ENCODE measurements at regions not wholly inside any gene's neighbourhood (a gene's known extent, or its start where the extent isn't known, plus 50 kb on each side); places are given as distances from the start of the nearest gene placed in this dataset.

DNA sequence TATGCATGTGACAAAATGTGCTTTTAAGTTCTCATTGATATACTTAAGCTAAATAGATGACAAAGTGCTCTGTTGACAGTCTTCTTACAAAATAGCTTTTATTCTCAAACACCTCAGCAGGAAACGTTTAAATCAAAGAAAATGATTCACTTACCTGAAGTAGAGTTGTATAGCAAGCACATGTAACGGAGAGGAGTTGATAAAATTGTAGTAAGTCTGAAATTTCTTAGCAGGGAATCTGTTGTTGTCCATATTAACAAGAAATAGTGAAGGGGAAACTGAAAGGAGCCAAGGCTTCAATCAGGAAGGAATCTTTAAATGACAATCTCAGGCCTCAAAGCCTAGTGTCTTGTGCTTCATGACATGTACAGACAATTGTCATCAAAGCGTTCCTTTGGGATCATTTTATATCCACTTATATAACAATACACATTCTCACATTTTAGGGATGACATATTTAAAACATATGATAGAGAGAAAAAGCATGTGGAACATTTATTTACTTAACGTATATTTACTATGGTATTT lies 2010.2 kb upstream of the IGFBP7 start:
- no peak for DNase-seq (ENCODE audit: low read depth in 1 of 2, low spot score in 2 of 2)
- H3K27ac ChIP-seq = no peak overlapping the region

DNA sequence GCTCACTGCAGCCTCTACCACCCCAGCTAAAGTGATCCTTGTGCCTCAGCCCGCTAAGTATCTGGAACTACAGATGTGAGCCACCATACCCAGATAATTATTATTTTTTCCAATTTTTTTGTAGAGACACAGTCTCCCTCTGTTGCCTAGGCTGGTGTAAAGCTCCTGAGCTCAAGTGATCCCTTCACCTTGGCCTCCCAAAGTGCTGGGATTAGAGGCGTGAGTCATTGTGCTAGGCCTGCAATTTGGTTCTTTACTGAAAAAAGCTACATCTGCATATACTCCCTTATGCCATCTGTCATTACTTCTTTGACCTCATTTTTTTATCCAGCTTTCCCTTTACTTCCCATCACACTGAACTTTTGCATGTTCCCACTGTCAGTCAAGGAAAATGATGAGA lies 2012.4 kb upstream of the IGFBP7 start:
- H3K4me3 ChIP-seq = no peak overlapping the region
- H3K4me1 ChIP-seq (replicated peaks) = no peaks in the 10 kb centered on the region
- no peaks in the 10 kb centered on the region for H3K36me3 ChIP-seq
- H3K27me3 ChIP-seq (replicated peaks) = no peaks in the 10 kb centered on the region
- no peak overlapping the region for H3K27ac ChIP-seq
- no peaks in the 10 kb centered on the region for H3K9me3 ChIP-seq (replicated peaks)
- DNase-seq (ENCODE audit: low read depth in 1 of 2, low spot score in 2 of 2) = no peak

More for the DNA sequence above, 2010.2 kb upstream of the IGFBP7 start:
- H3K4me1 ChIP-seq (replicated peaks) = no peaks in the 10 kb centered on the region
- no peaks in the 10 kb centered on the region for H3K27me3 ChIP-seq (replicated peaks)
- no peaks in the 10 kb centered on the region for H3K9me3 ChIP-seq (replicated peaks)
- no peaks in the 10 kb centered on the region for H3K36me3 ChIP-seq
- no peak overlapping the region for H3K4me3 ChIP-seq

GRCh38 chr4:59126159-59126558 lies 2016.0 kb upstream of the IGFBP7 start:
- Histone ChIP-seq H3K27ac (no peak overlapping the region), H3K9me3 (replicated peaks) (no peaks in the 10 kb centered on the region), H3K4me1 (replicated peaks) (no peaks in the 10 kb centered on the region), H3K36me3 (no peaks in the 10 kb centered on the region), H3K4me3 (no peak overlapping the region), H3K27me3 (replicated peaks) (no peaks in the 10 kb centered on the region)
- DNase-seq (ENCODE audit: low read depth in 1 of 2, low spot score in 2 of 2) = no peak

GRCh38 chr4:59127006-59127405 lies 2016.8 kb upstream of the IGFBP7 start:
- Histone ChIP-seq H3K4me3 (no peak overlapping the region), H3K9me3 (replicated peaks) (no peaks in the 10 kb centered on the region), H3K27ac (no peak overlapping the region), H3K36me3 (no peaks in the 10 kb centered on the region), H3K27me3 (replicated peaks) (no peaks in the 10 kb centered on the region), H3K4me1 (replicated peaks) (no peaks in the 10 kb centered on the region)
- no peak for DNase-seq (ENCODE audit: low read depth in 1 of 2, low spot score in 2 of 2)

GRCh38 chr4:59127743-59128142 lies 2017.6 kb upstream of the IGFBP7 start:
- Histone ChIP-seq H3K9me3 (replicated peaks) (no peaks in the 10 kb centered on the region), H3K27me3 (replicated peaks) (no peaks in the 10 kb centered on the region)

DNA sequence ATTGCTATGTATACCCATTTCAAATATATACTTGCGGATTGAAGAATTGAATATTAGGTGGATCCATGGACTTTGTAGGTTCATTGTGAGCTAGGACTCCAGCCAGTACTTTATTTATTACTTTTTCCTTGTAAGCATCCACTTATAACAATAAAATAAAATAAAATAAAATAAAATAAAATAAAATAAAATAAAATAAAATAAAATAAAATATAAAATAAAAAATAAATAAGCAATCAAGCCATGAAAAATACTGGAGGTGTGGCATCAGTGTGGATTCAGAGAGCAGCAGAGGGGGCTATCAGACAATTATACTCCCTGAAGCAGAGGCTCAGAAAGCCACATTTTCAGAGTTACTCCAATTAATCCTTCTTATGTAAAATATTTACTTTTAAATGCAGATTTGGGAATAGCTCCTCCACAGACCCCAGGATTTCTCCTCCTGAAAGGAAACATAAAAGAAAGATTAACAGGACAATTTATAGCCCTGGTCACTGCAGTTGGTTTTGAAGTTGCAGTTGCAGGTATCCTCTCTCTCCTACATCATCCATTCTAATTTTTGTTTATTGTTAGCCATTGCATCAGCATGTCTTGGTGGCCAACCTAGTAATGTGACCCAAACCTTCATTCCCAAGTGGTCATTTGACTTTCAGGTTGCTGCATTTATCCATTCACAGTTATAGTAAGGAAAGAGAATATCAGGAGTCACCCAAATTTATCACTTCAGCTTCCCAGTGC lies 2025.2 kb upstream of the IGFBP7 start:
- H3K4me3 ChIP-seq = no peak overlapping the region
- no peaks in the 10 kb centered on the region for H3K36me3 ChIP-seq
- DNase-seq (ENCODE audit: low read depth in 1 of 2, low spot score in 2 of 2) = no peak
- H3K4me1 ChIP-seq (replicated peaks) = no peaks in the 10 kb centered on the region
- no peaks in the 10 kb centered on the region for H3K9me3 ChIP-seq (replicated peaks)
- H3K27me3 ChIP-seq (replicated peaks) = no peaks in the 10 kb centered on the region
- no peak overlapping the region for H3K27ac ChIP-seq

More at GRCh38 chr4:59127743-59128142, 2017.6 kb upstream of the IGFBP7 start:
- DNase-seq (ENCODE audit: low read depth in 1 of 2, low spot score in 2 of 2) = no peak
- Histone ChIP-seq H3K36me3 (no peaks in the 10 kb centered on the region), H3K27ac (no peak overlapping the region), H3K4me1 (replicated peaks) (no peaks in the 10 kb centered on the region), H3K4me3 (no peak overlapping the region)

GRCh38 chr4:59161249-59161648 lies 2038.9 kb upstream of the ADGRL3 start:
- Histone ChIP-seq H3K9me3 (replicated peaks) (no peaks in the 10 kb centered on the region), H3K27ac (no peak overlapping the region), H3K27me3 (replicated peaks) (no peaks in the 10 kb centered on the region), H3K36me3 (no peaks in the 10 kb centered on the region), H3K4me3 (no peak overlapping the region), H3K4me1 (replicated peaks) (no peaks in the 10 kb centered on the region)
- DNase-seq (ENCODE audit: low read depth in 1 of 2, low spot score in 2 of 2) = no peak

DNA sequence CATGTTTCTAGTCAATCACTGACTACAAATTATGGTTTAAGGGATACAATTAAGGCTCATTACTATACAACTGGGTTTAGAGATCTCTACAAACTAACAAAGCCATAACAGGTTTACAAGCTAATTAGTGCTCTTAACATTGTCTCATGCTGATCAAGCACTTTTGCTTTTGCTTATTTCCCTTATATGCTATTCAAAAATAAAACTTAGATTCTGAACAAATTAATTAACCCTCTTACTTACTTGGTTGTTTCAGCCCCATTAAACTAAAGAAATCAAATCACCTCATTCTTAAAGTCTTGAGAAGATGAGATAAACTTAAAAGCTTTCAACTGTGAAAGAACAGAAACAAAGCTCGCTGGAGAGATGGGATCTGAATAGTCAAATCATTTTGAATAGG lies 2024.5 kb upstream of the ADGRL3 start:
- Histone ChIP-seq H3K4me1 (replicated peaks) (no peaks in the 10 kb centered on the region), H3K27me3 (replicated peaks) (no peaks in the 10 kb centered on the region), H3K9me3 (replicated peaks) (no peaks in the 10 kb centered on the region; the same call in 1 of the 2 replicates), H3K36me3 (no peaks in the 10 kb centered on the region), H3K27ac (no peak overlapping the region), H3K4me3 (no peak overlapping the region)
- no peak for DNase-seq (ENCODE audit: low read depth in 1 of 2, low spot score in 2 of 2)

DNA sequence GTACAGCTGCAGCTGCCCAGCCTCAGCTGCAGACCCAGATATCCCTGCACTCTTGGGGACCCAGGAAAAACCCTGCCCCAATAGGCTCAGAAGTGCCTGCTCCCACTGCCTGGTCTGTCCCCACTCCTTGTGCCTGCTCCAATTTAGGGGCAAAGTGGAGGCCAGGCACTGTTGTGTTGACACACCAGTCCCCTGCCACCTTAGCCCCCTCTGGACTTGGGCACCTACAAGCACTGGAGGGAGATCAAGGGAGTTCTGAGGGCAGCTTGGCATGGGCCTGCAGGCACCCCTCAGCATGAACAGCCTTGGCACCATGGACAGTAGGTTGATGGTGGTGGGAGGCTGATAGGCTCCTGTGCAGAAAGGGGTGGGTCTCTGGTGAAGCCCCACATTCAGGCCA lies 2020.8 kb upstream of the ADGRL3 start:
- no peak for DNase-seq (ENCODE audit: low read depth in 1 of 2, low spot score in 2 of 2)
- H3K27me3 ChIP-seq (replicated peaks) = no peaks in the 10 kb centered on the region
- no peak overlapping the region for H3K4me3 ChIP-seq
- H3K27ac ChIP-seq = no peak overlapping the region
- no peaks in the 10 kb centered on the region; the same call in 1 of the 2 replicates for H3K9me3 ChIP-seq (replicated peaks)
- H3K36me3 ChIP-seq = no peaks in the 10 kb centered on the region
- H3K4me1 ChIP-seq (replicated peaks) = no peaks in the 10 kb centered on the region

DNA sequence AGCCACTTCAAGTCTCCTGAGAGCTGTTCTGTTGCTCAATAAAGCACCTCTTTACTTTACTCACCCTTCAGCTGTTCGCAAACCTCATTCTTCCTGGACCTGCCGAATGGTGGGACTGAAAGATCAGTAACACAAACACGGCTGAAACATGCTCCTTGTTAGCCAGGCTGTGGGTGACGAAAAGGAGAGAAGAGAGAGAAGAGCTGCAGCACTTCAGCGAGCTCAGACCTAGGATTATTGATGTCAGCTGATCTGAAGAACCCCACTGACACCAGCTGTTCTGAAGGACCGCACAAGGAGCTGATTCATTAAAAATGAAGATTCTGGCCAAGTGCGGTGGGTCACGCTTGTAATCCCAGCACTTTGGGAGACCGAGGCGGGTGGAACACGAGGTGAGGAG lies 2020.0 kb upstream of the ADGRL3 start:
- no peak overlapping the region for H3K4me3 ChIP-seq
- no peaks in the 10 kb centered on the region for H3K36me3 ChIP-seq
- no peak overlapping the region for H3K27ac ChIP-seq
- DNase-seq (ENCODE audit: low read depth in 1 of 2, low spot score in 2 of 2) = no peak
- H3K27me3 ChIP-seq (replicated peaks) = no peaks in the 10 kb centered on the region
- H3K9me3 ChIP-seq (replicated peaks) = no peaks in the 10 kb centered on the region; the same call in 1 of the 2 replicates
- H3K4me1 ChIP-seq (replicated peaks) = no peaks in the 10 kb centered on the region

GRCh38 chr4:59180969-59181368 lies 2019.2 kb upstream of the ADGRL3 start:
- no peak overlapping the region for H3K4me3 ChIP-seq
- no peak for DNase-seq (ENCODE audit: low read depth in 1 of 2, low spot score in 2 of 2)

DNA sequence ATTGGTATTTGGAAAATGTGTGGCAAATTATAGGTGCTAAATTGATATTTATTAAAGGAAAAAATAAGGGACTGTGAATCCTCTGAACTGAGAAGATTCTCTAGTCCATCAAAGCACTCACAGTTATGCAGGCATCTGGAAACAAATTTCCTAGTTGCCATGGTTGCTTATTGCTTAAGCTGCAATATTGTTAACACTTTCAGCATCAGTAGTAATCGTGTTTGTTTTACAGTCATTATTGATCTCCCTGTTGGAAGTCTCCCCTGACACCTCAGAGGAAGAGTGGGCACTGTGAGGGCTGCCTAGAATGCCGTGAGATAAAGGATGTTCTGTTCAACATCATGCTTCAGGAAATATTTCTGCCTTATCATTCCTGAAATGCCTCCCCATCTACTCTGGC lies 2004.3 kb upstream of the ADGRL3 start:
- H3K4me1 ChIP-seq (replicated peaks) = no peaks in the 10 kb centered on the region
- no peak overlapping the region for H3K27ac ChIP-seq
- no peak for DNase-seq (ENCODE audit: low read depth in 1 of 2, low spot score in 2 of 2)
- H3K36me3 ChIP-seq = no peaks in the 10 kb centered on the region
- no peaks in the 10 kb centered on the region; the same call in none of the 2 replicates for H3K9me3 ChIP-seq (replicated peaks)
- no peaks in the 10 kb centered on the region for H3K27me3 ChIP-seq (replicated peaks)
- no peak overlapping the region for H3K4me3 ChIP-seq

More at GRCh38 chr4:59180969-59181368, 2019.2 kb upstream of the ADGRL3 start:
- no peaks in the 10 kb centered on the region for H3K27me3 ChIP-seq (replicated peaks)
- no peaks in the 10 kb centered on the region; the same call in 1 of the 2 replicates for H3K9me3 ChIP-seq (replicated peaks)
- no peaks in the 10 kb centered on the region for H3K4me1 ChIP-seq (replicated peaks)
- no peaks in the 10 kb centered on the region for H3K36me3 ChIP-seq
- no peak overlapping the region for H3K27ac ChIP-seq

DNA sequence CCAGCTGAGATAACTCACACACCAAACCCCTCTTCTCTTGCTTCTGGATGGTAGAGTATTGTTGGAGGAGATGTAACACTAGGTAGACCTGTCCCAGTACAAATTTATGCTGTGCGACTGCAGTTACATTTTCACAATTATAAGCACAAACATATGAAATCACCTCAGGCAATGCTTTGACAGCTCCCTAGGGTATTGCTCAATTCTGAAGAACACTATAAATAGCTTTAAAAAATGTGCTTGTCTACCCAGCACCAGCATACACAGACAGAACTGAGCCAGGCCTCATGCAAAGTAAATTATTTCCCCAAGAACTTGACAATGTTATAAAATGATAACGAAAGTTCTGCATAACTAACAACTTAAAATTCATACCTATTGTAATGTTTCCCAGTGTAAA lies 1999.1 kb upstream of the ADGRL3 start:
- Histone ChIP-seq H3K36me3 (no peaks in the 10 kb centered on the region), H3K27ac (no peak overlapping the region), H3K9me3 (replicated peaks) (no peaks in the 10 kb centered on the region; the same call in 1 of the 2 replicates), H3K4me1 (replicated peaks) (no peaks in the 10 kb centered on the region), H3K4me3 (no peak overlapping the region), H3K27me3 (replicated peaks) (0 out of 2 replicates have a peak, but pooled peaks cover 2% of the 10 kb centered on the region)
- DNase-seq (ENCODE audit: low read depth in 1 of 2, low spot score in 2 of 2) = no peak

- Histone ChIP-seq H3K27ac (no peak overlapping the region), H3K4me1 (replicated peaks) (no peaks in the 10 kb centered on the region), H3K27me3 (replicated peaks) (no peaks in the 10 kb centered on the region), H3K4me3 (no peak overlapping the region), H3K36me3 (no peaks in the 10 kb centered on the region), H3K9me3 (replicated peaks) (no peaks in the 10 kb centered on the region)
- DNase-seq (ENCODE audit: low read depth in 1 of 2, low spot score in 2 of 2) = no peak
These were observed 1982.1 kb upstream of the ADGRL3 start for GRCh38 chr4:59217910-59218631.
